Mesenchymal stem cell (in vitro differentiated cells and primary cell): ENCODE measurements at regions not wholly inside any gene's neighbourhood (a gene's known extent, or its start where the extent isn't known, plus 50 kb on each side); places are given as distances from the start of the nearest gene placed in this dataset.
A peak's percentile ranks its signal among the peaks of the same experiment; 100 is the strongest.

ENCODE experiments used
- DNase-seq: peaks from one replicate; pipeline ENCODE4 v3.0.0-alpha.2; 2013
- H2AFZ ChIP-seq: one replicate; pipeline ENCODE4 v1.6.1; 2013; ENCODE audit warnings: low read depth, mild to moderate bottlenecking, control low read depth, inconsistent platforms, low read length, moderate library complexity
- H2AK5ac ChIP-seq: 2 replicates; pipeline ENCODE4 v1.6.1; 2013; ENCODE audit warnings: low read length, moderate library complexity, mild to moderate bottlenecking, inconsistent platforms; ENCODE audit not compliant: severe bottlenecking
- H2BK120ac ChIP-seq: one replicate; pipeline ENCODE4 v1.6.1; 2013; ENCODE audit warnings: low read depth, mild to moderate bottlenecking, inconsistent platforms, low read length, moderate library complexity
- H2BK12ac ChIP-seq, 2 experiments: one replicate each; pipeline ENCODE4 v1.6.1; 2013; ENCODE audit warnings: inconsistent platforms in 2 of 2, low read length in 2 of 2, mild to moderate bottlenecking in 2 of 2, moderate library complexity in 2 of 2, control low read depth in 1 of 2
- H2BK15ac ChIP-seq: one replicate; pipeline ENCODE4 v1.6.1; 2013; ENCODE audit warnings: mild to moderate bottlenecking, low read depth, inconsistent platforms; ENCODE audit not compliant: poor library complexity, severe bottlenecking
- H2BK5ac ChIP-seq: 2 replicates; pipeline ENCODE4 v1.6.1; 2013; ENCODE audit warnings: low read depth, mild to moderate bottlenecking, low read length, control low read depth, inconsistent platforms; ENCODE audit not compliant: poor library complexity, severe bottlenecking
- H3K14ac ChIP-seq, 2 experiments: one replicate each; pipeline ENCODE4 v1.6.1; 2013; ENCODE audit warnings: inconsistent platforms in 2 of 2, low read length in 2 of 2, control low read depth in 1 of 2, mild to moderate bottlenecking in 1 of 2, moderate library complexity in 1 of 2
- H3K18ac ChIP-seq, 2 experiments: one replicate each; pipeline ENCODE4 v1.6.1; 2013; ENCODE audit warnings: inconsistent platforms in 2 of 2, low read length in 2 of 2, control low read depth in 1 of 2, low read depth in 1 of 2, mild to moderate bottlenecking in 1 of 2
- H3K23ac ChIP-seq, 2 experiments: one replicate each; pipeline ENCODE4 v1.6.1; 2013; ENCODE audit warnings: inconsistent platforms in 2 of 2, low read length in 2 of 2, mild to moderate bottlenecking in 2 of 2, moderate library complexity in 2 of 2, control low read depth in 1 of 2
- H3K27ac ChIP-seq: 2 replicates; pipeline ENCODE4 v1.5.1; 2013; ENCODE audit warnings: mild to moderate bottlenecking, moderate library complexity, low read length, control low read depth, inconsistent platforms; ENCODE audit not compliant: poor library complexity, severe bottlenecking
- H3K27me3 ChIP-seq, 2 experiments: 2 replicates each; pipeline versions ENCODE4 v1.6.1 to v1.7.0; 2013; ENCODE audit warnings: low read length in 2 of 2, mild to moderate bottlenecking in 2 of 2, moderate library complexity in 2 of 2, control low read depth in 1 of 2, inconsistent platforms in 1 of 2; ENCODE audit not compliant: control insufficient read depth in 1 of 2, insufficient read depth in 1 of 2
- H3K36me3 ChIP-seq, 2 experiments: 2 replicates each; pipeline versions ENCODE4 v1.6.1 to v1.7.0; 2013; ENCODE audit warnings: low read length in 2 of 2, control low read depth in 1 of 2, inconsistent platforms in 1 of 2, low read depth in 1 of 2, mild to moderate bottlenecking in 1 of 2; ENCODE audit not compliant: insufficient read depth in 2 of 2, control insufficient read depth in 1 of 2
- H3K4ac ChIP-seq, 2 experiments: one replicate each; pipeline ENCODE4 v1.6.1; 2013; ENCODE audit warnings: inconsistent platforms in 2 of 2, low read length in 2 of 2, mild to moderate bottlenecking in 2 of 2, moderate library complexity in 2 of 2, control low read depth in 1 of 2, low read depth in 1 of 2
- H3K4me1 ChIP-seq: 2 replicates; pipeline ENCODE4 v1.6.1; 2013; ENCODE audit warnings: low read depth, low read length, control low read depth; ENCODE audit not compliant: control insufficient read depth, insufficient read depth
- H3K4me2 ChIP-seq: 2 replicates; pipeline ENCODE4 v1.6.1; 2013; ENCODE audit warnings: low read length, mild to moderate bottlenecking, inconsistent platforms; ENCODE audit not compliant: poor library complexity, severe bottlenecking
- H3K4me3 ChIP-seq, 2 experiments: 2 replicates each; pipeline versions ENCODE4 v1.5.1 to v1.7.0; 2013; ENCODE audit warnings: low read length in 2 of 2, mild to moderate bottlenecking in 2 of 2, control low read depth in 1 of 2, low read depth in 1 of 2; ENCODE audit not compliant: insufficient read depth in 1 of 2
- H3K79me1 ChIP-seq: replicated peaks from 2 replicates; pipeline ENCODE4 v1.6.1; 2013; ENCODE audit warnings: mild to moderate bottlenecking, control low read depth, low read length, inconsistent platforms; ENCODE audit not compliant: poor library complexity, severe bottlenecking
- H3K9ac ChIP-seq: 2 replicates; pipeline ENCODE4 v1.7.0; 2013; ENCODE audit warnings: mild to moderate bottlenecking, low read length, moderate library complexity
- H3K9me3 ChIP-seq: 2 replicates; pipeline ENCODE4 v1.7.0; 2013; ENCODE audit warnings: mild to moderate bottlenecking, low read length; ENCODE audit not compliant: control insufficient read depth
- H4K8ac ChIP-seq: one replicate; pipeline ENCODE4 v1.6.1; 2013; ENCODE audit warnings: inconsistent platforms, mild to moderate bottlenecking, low read length, moderate library complexity
- H4K91ac ChIP-seq: one replicate; pipeline ENCODE4 v1.6.1; 2013; ENCODE audit warnings: mild to moderate bottlenecking, low read length, inconsistent platforms
- WGBS: methylation state at CpG from one replicate; pipeline ENCODE4 v1.1.7; 2013; ENCODE audit warnings: mixed read lengths; 5-methylcytosine and 5-hydroxymethylcytosine counted together

GRCh38 chr9:105004466-105005090 is 76.6 kb upstream of the ABCA1 start:
- no peak overlapping the region for H4K8ac ChIP-seq
- no peak overlapping the region for H2BK120ac ChIP-seq
- H2BK15ac ChIP-seq: peak overlapping the region; percentile 67
- no peak overlapping the region for H2AFZ ChIP-seq
- no peak overlapping the region for H3K4ac ChIP-seq
- no peak overlapping the region for H3K27ac ChIP-seq
- DNase-seq: no peak
- H3K4me1 ChIP-seq: no peaks in the 10 kb centered on the region
- no peaks in the 10 kb centered on the region for H3K27me3 ChIP-seq
- H2AK5ac ChIP-seq: no peak overlapping the region
- no peaks in the 10 kb centered on the region for H3K9me3 ChIP-seq
- peak overlapping the region; percentile 75 for H4K91ac ChIP-seq
- WGBS: 93% methylated on average over 4 of the region's 7 CpGs
- H3K18ac ChIP-seq: peak overlapping the region in 1 of 2 experiments; percentile 62
- H2BK12ac ChIP-seq: peak overlapping the region; percentile 4 to 97
- no peak overlapping the region for H3K4me2 ChIP-seq
- H3K79me1 ChIP-seq: no peaks in the 10 kb centered on the region
- H3K36me3 ChIP-seq: no peaks in the 10 kb centered on the region
- no peak overlapping the region for H3K14ac ChIP-seq
- no peak overlapping the region for H3K4me3 ChIP-seq
- no peak overlapping the region for H2BK5ac ChIP-seq
- H3K23ac ChIP-seq: no peak overlapping the region
- no peak overlapping the region for H3K9ac ChIP-seq

- H3K4me1 ChIP-seq: no peaks in the 10 kb centered on the region
- no peak overlapping the region for H4K8ac ChIP-seq
- no peak overlapping the region for H2BK5ac ChIP-seq
- no peak overlapping the region for H2AFZ ChIP-seq
- no peak overlapping the region for H3K27ac ChIP-seq
- no peak overlapping the region for H3K18ac ChIP-seq
- H3K9me3 ChIP-seq: no peaks in the 10 kb centered on the region
- H3K36me3 ChIP-seq: no peaks in the 10 kb centered on the region
- no peaks in the 10 kb centered on the region for H3K79me1 ChIP-seq
- no peak overlapping the region for H2BK15ac ChIP-seq
- no peak overlapping the region for H3K23ac ChIP-seq
- H3K9ac ChIP-seq: no peak overlapping the region
- no peak for DNase-seq
- no peak overlapping the region for H3K14ac ChIP-seq
- H3K4ac ChIP-seq: no peak overlapping the region
- peak overlapping the region; percentile 66 for H2AK5ac ChIP-seq
- H3K27me3 ChIP-seq: no peaks in the 10 kb centered on the region
- H2BK12ac ChIP-seq: no peak overlapping the region
- 100% methylated on average over 1 of the region's 1 CpG for WGBS
- no peak overlapping the region for H4K91ac ChIP-seq
- H2BK120ac ChIP-seq: no peak overlapping the region
- H3K4me2 ChIP-seq: no peak overlapping the region
- no peak overlapping the region for H3K4me3 ChIP-seq
Observed at GRCh38 chr9:105005186-105005585, 77.2 kb upstream of the ABCA1 start.

GRCh38 chr9:105006514-105006913 is 78.6 kb upstream of the ABCA1 start:
- Histone ChIP-seq H2BK15ac (no peak overlapping the region), H3K4me2 (no peak overlapping the region), H3K4me1 (no peaks in the 10 kb centered on the region), H3K23ac (no peak overlapping the region), H2BK12ac (no peak overlapping the region), H2BK120ac (no peak overlapping the region), H2BK5ac (no peak overlapping the region), H3K36me3 (no peaks in the 10 kb centered on the region), H3K9me3 (no peaks in the 10 kb centered on the region), H3K27me3 (no peaks in the 10 kb centered on the region), H3K9ac (peak overlapping the region; percentile 16), H3K27ac (no peak overlapping the region), H3K79me1 (no peaks in the 10 kb centered on the region), H3K14ac (no peak overlapping the region), H2AFZ (no peak overlapping the region), H4K91ac (no peak overlapping the region), H2AK5ac (no peak overlapping the region), H3K4me3 (no peak overlapping the region), H3K4ac (no peak overlapping the region), H3K18ac (no peak overlapping the region), H4K8ac (no peak overlapping the region)
- 95% methylated on average over 2 of the region's 2 CpGs for WGBS
- no peak for DNase-seq

GRCh38 chr9:105007143-105007542 is 79.2 kb upstream of the ABCA1 start:
- Histone ChIP-seq H3K4me1 (no peaks in the 10 kb centered on the region), H3K4ac (no peak overlapping the region), H2BK120ac (no peak overlapping the region), H2BK12ac (no peak overlapping the region), H3K4me2 (no peak overlapping the region), H3K9ac (peak overlapping the region; percentile 78), H3K18ac (no peak overlapping the region), H3K23ac (no peak overlapping the region), H3K27me3 (no peaks in the 10 kb centered on the region), H2BK15ac (no peak overlapping the region), H3K9me3 (no peaks in the 10 kb centered on the region), H3K27ac (peak overlapping the region; percentile 9), H2BK5ac (no peak overlapping the region), H4K91ac (no peak overlapping the region), H4K8ac (no peak overlapping the region), H3K14ac (no peak overlapping the region), H3K36me3 (no peaks in the 10 kb centered on the region), H2AFZ (no peak overlapping the region), H3K4me3 (peak overlapping the region in 1 of 2 experiments; percentile 20), H3K79me1 (no peaks in the 10 kb centered on the region), H2AK5ac (no peak overlapping the region)
- WGBS: 0% methylated on average over 1 of the region's 2 CpGs
- peak; percentile 88 for DNase-seq
